ENCODE measurements at regions not wholly inside any gene's neighbourhood (a gene's known extent, or its start where the extent isn't known, plus 50 kb on each side); places are given as distances from the start of the nearest gene placed in this dataset.

DNA sequence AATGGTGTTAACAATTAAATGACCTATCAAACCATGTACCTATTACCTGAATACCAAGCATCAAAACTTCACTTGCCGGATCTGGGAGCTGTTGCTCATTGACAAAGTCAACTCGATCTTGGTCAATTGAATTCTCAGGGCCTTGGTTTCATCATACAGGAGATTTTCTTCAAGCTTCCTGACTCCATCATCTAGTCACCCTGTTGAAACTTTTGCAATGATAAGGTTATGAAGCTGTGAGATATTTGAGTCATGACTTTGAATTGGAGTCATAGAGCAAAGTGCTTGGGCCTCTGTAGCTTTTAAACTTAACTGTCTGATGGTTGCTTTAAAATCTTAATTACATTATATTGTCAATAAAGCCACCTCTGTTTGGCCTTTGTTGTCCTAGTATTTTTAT lies 260.9 kb downstream of the COG6 start:
- Histone ChIP-seq H3K4me3 (no peak overlapping the region), H2AFZ (no peak overlapping the region)
- 93% methylated on average over 2 of the region's 2 CpGs for WGBS (ENCODE audit: low lambda C conversion rate, missing lambda C conversion rate)

DNA sequence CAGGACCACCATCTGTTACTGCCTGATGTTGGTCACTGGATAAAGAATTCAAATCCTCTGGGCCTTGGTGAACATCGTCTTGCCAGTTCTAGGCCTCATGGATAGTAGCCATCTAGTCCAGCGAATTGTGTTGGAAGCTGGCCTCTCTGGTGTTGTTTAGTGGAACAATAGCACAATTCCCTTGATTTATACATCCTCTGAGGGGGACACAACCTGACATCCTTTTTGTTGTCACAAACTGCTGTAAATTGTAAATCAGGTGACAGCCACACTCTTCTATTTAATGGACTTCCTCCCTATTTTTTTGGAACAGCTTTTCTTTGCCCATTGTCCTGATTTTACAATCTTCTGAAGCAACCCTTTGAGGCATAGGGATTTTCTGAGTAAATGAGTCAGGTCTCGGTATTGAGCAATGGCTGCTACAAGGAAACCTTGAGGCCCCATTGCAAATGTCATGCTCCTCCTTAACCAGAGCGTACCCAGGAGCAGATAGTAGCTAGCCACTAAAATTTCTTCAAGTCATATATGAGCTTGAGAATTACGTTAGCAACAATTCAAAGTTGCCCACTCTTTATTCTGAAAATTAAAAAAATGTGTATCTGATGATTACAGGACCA lies 263.3 kb downstream of the COG6 start:
- Histone ChIP-seq H3K4me2 (no peak overlapping the region), H3K9me2 (replicated peaks; ENCODE audit: insufficient read depth) (no peaks in the 10 kb centered on the region), H2AFZ (no peak overlapping the region), H3K36me3 (replicated peaks; ENCODE audit: insufficient read depth, low read depth) (no peaks in the 10 kb centered on the region), H4K20me1 (ENCODE audit: insufficient read depth, poor library complexity, severe bottlenecking) (no peaks in the 10 kb centered on the region), H3K4me1 (ENCODE audit: insufficient read depth) (no peaks in the 10 kb centered on the region), H3K9me3 (ENCODE audit: low read depth) (peaks cover 10% of the 10 kb centered on the region), H3K79me2 (no peaks in the 10 kb centered on the region), H3K4me3 (no peak overlapping the region), H3K27ac (no peak overlapping the region), H3K27me3 (no peaks in the 10 kb centered on the region)
- 88% methylated on average over 5 of the region's 5 CpGs for WGBS (ENCODE audit: low lambda C conversion rate, missing lambda C conversion rate)
- TF ChIP-seq EZH2 (IDR thresholded peaks at IDR 0.05; ENCODE audit: borderline replicate concordance), result no peak
- no peak for DNase-seq (ENCODE audit: low spot score)

More for the DNA sequence above, 260.9 kb downstream of the COG6 start:
- no peaks in the 10 kb centered on the region for H3K79me2 ChIP-seq
- no peak overlapping the region for H3K4me2 ChIP-seq
- no peaks in the 10 kb centered on the region for H3K36me3 ChIP-seq (replicated peaks; ENCODE audit: insufficient read depth, low read depth)
- TF ChIP-seq EZH2 (IDR thresholded peaks at IDR 0.05; ENCODE audit: borderline replicate concordance), result no peak
- TF ChIP-seq, protein P1, sequence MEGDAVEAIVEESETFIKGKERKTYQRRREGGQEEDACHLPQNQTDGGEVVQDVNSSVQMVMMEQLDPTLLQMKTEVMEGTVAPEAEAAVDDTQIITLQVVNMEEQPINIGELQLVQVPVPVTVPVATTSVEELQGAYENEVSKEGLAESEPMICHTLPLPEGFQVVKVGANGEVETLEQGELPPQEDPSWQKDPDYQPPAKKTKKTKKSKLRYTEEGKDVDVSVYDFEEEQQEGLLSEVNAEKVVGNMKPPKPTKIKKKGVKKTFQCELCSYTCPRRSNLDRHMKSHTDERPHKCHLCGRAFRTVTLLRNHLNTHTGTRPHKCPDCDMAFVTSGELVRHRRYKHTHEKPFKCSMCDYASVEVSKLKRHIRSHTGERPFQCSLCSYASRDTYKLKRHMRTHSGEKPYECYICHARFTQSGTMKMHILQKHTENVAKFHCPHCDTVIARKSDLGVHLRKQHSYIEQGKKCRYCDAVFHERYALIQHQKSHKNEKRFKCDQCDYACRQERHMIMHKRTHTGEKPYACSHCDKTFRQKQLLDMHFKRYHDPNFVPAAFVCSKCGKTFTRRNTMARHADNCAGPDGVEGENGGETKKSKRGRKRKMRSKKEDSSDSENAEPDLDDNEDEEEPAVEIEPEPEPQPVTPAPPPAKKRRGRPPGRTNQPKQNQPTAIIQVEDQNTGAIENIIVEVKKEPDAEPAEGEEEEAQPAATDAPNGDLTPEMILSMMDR (IDR thresholded peaks at IDR 0.05; ENCODE audit: poor library complexity), result no peak
- no peak for TF ChIP-seq EZH2phosphoT487 (IDR thresholded peaks at IDR 0.05; ENCODE audit: low read depth, severe bottlenecking, unreplicated experiment)
- H3K9me3 ChIP-seq (ENCODE audit: low read depth), result no peaks in the 10 kb centered on the region
- no peaks in the 10 kb centered on the region for H3K9me2 ChIP-seq (replicated peaks; ENCODE audit: insufficient read depth)
- H3K27me3 ChIP-seq, result no peaks in the 10 kb centered on the region
- H3K4me1 ChIP-seq (ENCODE audit: insufficient read depth), result no peaks in the 10 kb centered on the region
- no peak for DNase-seq (ENCODE audit: low spot score)
- H4K20me1 ChIP-seq (ENCODE audit: insufficient read depth, poor library complexity, severe bottlenecking), result no peaks in the 10 kb centered on the region
- H3K27ac ChIP-seq, result no peak overlapping the region

DNA sequence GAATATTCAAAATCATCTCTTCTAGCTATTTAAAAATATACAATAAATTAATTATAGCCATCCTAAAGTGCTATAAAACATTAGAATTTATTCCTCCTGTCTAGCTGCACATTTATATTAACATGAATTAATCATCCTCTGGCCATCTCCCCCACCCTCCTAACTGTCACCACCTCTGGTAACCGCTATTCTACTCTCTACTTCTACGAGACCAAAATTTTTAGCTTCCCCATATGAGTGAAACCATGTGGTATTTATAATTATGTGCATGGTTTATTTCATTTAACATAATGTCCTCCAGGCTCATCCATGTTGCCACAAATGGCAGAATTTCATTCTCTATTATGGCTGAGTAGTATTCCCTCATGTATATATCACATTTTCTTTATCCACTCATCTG lies 265.2 kb downstream of the COG6 start:
- 94% methylated on average over 2 of the region's 2 CpGs for WGBS (ENCODE audit: low lambda C conversion rate, missing lambda C conversion rate)
- Histone ChIP-seq H3K9me3 (ENCODE audit: low read depth) (peaks cover 10% of the 10 kb centered on the region), H3K4me1 (ENCODE audit: insufficient read depth) (no peaks in the 10 kb centered on the region), H3K9me2 (replicated peaks; ENCODE audit: insufficient read depth) (no peaks in the 10 kb centered on the region), H3K27me3 (no peaks in the 10 kb centered on the region), H3K4me2 (no peak overlapping the region), H3K79me2 (no peaks in the 10 kb centered on the region), H3K27ac (no peak overlapping the region), H2AFZ (no peak overlapping the region), H3K4me3 (no peak overlapping the region), H3K36me3 (replicated peaks; ENCODE audit: insufficient read depth, low read depth) (no peaks in the 10 kb centered on the region), H4K20me1 (ENCODE audit: insufficient read depth, poor library complexity, severe bottlenecking) (no peaks in the 10 kb centered on the region)
- no peak for TF ChIP-seq EZH2 (IDR thresholded peaks at IDR 0.05; ENCODE audit: borderline replicate concordance)
- TF ChIP-seq, protein P1 (IDR thresholded peaks at IDR 0.05; ENCODE audit: poor library complexity), result no peak
- TF ChIP-seq EZH2phosphoT487 (IDR thresholded peaks at IDR 0.05; ENCODE audit: low read depth, severe bottlenecking, unreplicated experiment), result no peak
- DNase-seq (ENCODE audit: low spot score), result no peak

DNA sequence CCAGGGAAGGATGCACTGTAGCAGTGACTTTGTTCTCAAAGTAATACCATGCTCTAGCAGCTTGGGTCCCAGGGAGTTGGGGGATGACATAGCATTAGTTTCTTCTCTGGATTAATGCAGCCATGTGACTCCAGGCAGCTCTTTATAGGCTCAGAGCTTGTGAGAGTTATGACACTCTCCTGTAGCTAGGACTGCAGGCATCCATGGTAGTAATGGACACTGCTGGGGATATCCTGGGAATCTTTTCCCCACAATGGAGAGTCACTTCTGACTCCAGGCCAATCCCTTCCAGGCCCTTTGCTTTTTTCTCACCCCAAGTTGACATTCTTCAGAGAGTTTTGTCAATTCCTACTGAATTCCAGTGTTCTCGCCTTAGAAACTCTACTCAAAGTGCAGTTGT lies 270.9 kb downstream of the COG6 start:
- H3K4me1 ChIP-seq (ENCODE audit: insufficient read depth), result no peaks in the 10 kb centered on the region
- no peak for TF ChIP-seq EZH2phosphoT487 (IDR thresholded peaks at IDR 0.05; ENCODE audit: low read depth, severe bottlenecking, unreplicated experiment)
- no peak for TF ChIP-seq EZH2 (IDR thresholded peaks at IDR 0.05; ENCODE audit: borderline replicate concordance)
- TF ChIP-seq, protein P1 (IDR thresholded peaks at IDR 0.05; ENCODE audit: poor library complexity), result no peak
- H3K27ac ChIP-seq, result no peak overlapping the region
- no peaks in the 10 kb centered on the region for H3K27me3 ChIP-seq
- no peak for DNase-seq (ENCODE audit: low spot score)
- peaks cover 10% of the 10 kb centered on the region for H3K9me3 ChIP-seq (ENCODE audit: low read depth)
- no peaks in the 10 kb centered on the region for H3K36me3 ChIP-seq (replicated peaks; ENCODE audit: insufficient read depth, low read depth)
- H4K20me1 ChIP-seq (ENCODE audit: insufficient read depth, poor library complexity, severe bottlenecking), result no peaks in the 10 kb centered on the region
- no peak overlapping the region for H2AFZ ChIP-seq
- H3K9me2 ChIP-seq (replicated peaks; ENCODE audit: insufficient read depth), result no peaks in the 10 kb centered on the region
- 95% methylated on average over 1 of the region's 1 CpG for WGBS (ENCODE audit: low lambda C conversion rate, missing lambda C conversion rate)
- no peak overlapping the region for H3K4me2 ChIP-seq
- H3K4me3 ChIP-seq, result no peak overlapping the region
- no peaks in the 10 kb centered on the region for H3K79me2 ChIP-seq
